HCT116 (cell line): ENCODE measurements at regions not wholly inside any gene's neighbourhood (a gene's known extent, or its start where the extent isn't known, plus 50 kb on each side); places are given as distances from the start of the nearest gene placed in this dataset.

Source experiments
- ATAC-seq: fragments of 200-7000 bp; cut with Tn5 transposase; 2 replicates; pipeline ENCODE4 v1.9.1; 2020; ENCODE audit warnings: mild to moderate bottlenecking, moderate library complexity
- BruUV-seq: library from RNA; stranded (reverse); fragments of 400-500 nt; replicated peaks from 2 replicates; lab custom pipeline; 2021; lab: Mats Ljungman, UMichigan
- CTCF ChIA-PET: fragments of 300-600 bp; sonication (Branson Sonifier 250); formaldehyde crosslinking; loops from one replicate; lab custom pipeline; 2021; ENCODE audit warnings: antibody characterized with exemption; lab: Charles Lee
- POLR2A ChIA-PET: fragments of 300-600, 350-600 bp; sonication (Branson Sonifier 250); formaldehyde crosslinking; loops from one replicate; lab custom pipeline; 2021; ENCODE audit warnings: antibody characterized with exemption; lab: Charles Lee
- RAD21 ChIA-PET, 2 experiments: fragments of 300-600 bp; sonication (Branson Sonifier 250); formaldehyde crosslinking; loops; one replicate each; lab custom pipeline; 2023; ENCODE audit warnings: low total read pairs in 2 of 2; ENCODE audit not compliant: uncharacterized antibody in 2 of 2, unreplicated experiment in 2 of 2, low non-redundant PET in 1 of 2; lab: Charles Lee
- DNase-seq: peaks from one replicate; pipeline ENCODE4 v3.0.0-alpha.2; 2010; ENCODE audit warnings: low read depth, low spot score
- H2AFZ ChIP-seq: fragments of 200-600 bp; shearing (Covaris generic), sonication (generic); 2 replicates; pipeline ENCODE4 v1.6.1; 2017; ENCODE audit warnings: low read depth, mixed run types, mixed read lengths, antibody characterized with exemption, low read length; ENCODE audit not compliant: poor library complexity, severe bottlenecking
- H3K27ac ChIP-seq: 2 replicates; pipeline ENCODE4 v1.5.1; 2012; ENCODE audit warnings: low read depth, low read length
- H3K27me3 ChIP-seq: fragments of 200-600 bp; sonication (generic); 2 replicates; pipeline ENCODE4 v1.6.1; 2016; ENCODE audit warnings: mixed run types, low read length, mixed read lengths; ENCODE audit not compliant: insufficient read depth
- H3K36me3 ChIP-seq, 2 experiments: fragments of 200-500 bp in 1 of 2; fragments of 200-600 bp in 1 of 2; sonication (Bioruptor generic) in 1 of 2; sonication (generic) in 1 of 2; 2 replicates each; pipeline versions ENCODE4 v1.5.1 to v1.6.1; 2014 to 2016; ENCODE audit warnings: low read length in 2 of 2, inconsistent platforms in 1 of 2, mixed read lengths in 1 of 2, mixed run types in 1 of 2; ENCODE audit not compliant: insufficient read depth in 2 of 2, control insufficient read depth in 1 of 2
- H3K4me1 ChIP-seq, 2 experiments: fragments of 200-600 bp in 1 of 2; sonication (generic) in 1 of 2; 2 replicates each; pipeline versions ENCODE4 v1.5.1 to v1.6.1; 2012 to 2017; ENCODE audit warnings: low read length in 2 of 2, inconsistent platforms in 1 of 2, mild to moderate bottlenecking in 1 of 2, mixed read lengths in 1 of 2, mixed run types in 1 of 2, moderate library complexity in 1 of 2; ENCODE audit not compliant: insufficient read depth in 2 of 2, control insufficient read depth in 1 of 2
- H3K4me2 ChIP-seq: fragments of 200-600 bp; sonication (generic); 2 replicates; pipeline ENCODE4 v1.6.1; 2017; ENCODE audit warnings: mixed run types, low read length, mixed read lengths
- H3K4me3 ChIP-seq, 2 experiments: fragments of 200-600 bp in 1 of 2; sonication (generic) in 1 of 2; replicated peaks in 1 of 2; 2 replicates each; pipeline ENCODE4 v1.5.1; 2011 to 2016; ENCODE audit warnings: low read length in 2 of 2, control low read depth in 1 of 2, low read depth in 1 of 2, mild to moderate bottlenecking in 1 of 2, mixed read lengths in 1 of 2, mixed run types in 1 of 2
- H3K79me2 ChIP-seq: fragments of 200-600 bp; sonication (generic); 2 replicates; pipeline ENCODE4 v1.6.1; 2017; ENCODE audit warnings: mild to moderate bottlenecking, mixed run types, low read length, moderate library complexity, mixed read lengths; ENCODE audit not compliant: insufficient read depth
- H3K9ac ChIP-seq: fragments of 200-600 bp; sonication (generic); 2 replicates; pipeline ENCODE4 v1.6.1; 2016; ENCODE audit warnings: low read length, mixed read lengths
- H3K9me2 ChIP-seq: fragments of 200-600 bp; sonication (generic), shearing (Covaris generic); 2 replicates; pipeline ENCODE4 v1.6.1; 2017; ENCODE audit warnings: mixed run types, mild to moderate bottlenecking, moderate library complexity; ENCODE audit not compliant: insufficient read depth
- H3K9me3 ChIP-seq, 2 experiments: fragments of 200-500 bp in 1 of 2; fragments of 200-600 bp in 1 of 2; sonication (Bioruptor generic) in 1 of 2; sonication (generic) in 1 of 2; 2 replicates each; pipeline ENCODE4 v1.6.1; 2014 to 2017; ENCODE audit warnings: low read length in 2 of 2, mixed read lengths in 2 of 2, inconsistent platforms in 1 of 2, low read depth in 1 of 2, mild to moderate bottlenecking in 1 of 2, mixed run types in 1 of 2, moderate library complexity in 1 of 2; ENCODE audit not compliant: control insufficient read depth in 1 of 2, insufficient read depth in 1 of 2
- H4K20me1 ChIP-seq: fragments of 200-600 bp; sonication (generic), shearing (Covaris generic); 2 replicates; pipeline ENCODE4 v1.6.1; 2017; ENCODE audit warnings: mixed run types, mild to moderate bottlenecking, moderate library complexity; ENCODE audit not compliant: insufficient read depth
- ATF3 ChIP-seq: IDR thresholded peaks from 2 replicates; pipeline ENCODE4 v1.6.1; 2012
- CBX3 ChIP-seq: IDR thresholded peaks from 2 replicates; pipeline ENCODE4 v1.6.1; 2012; ENCODE audit warnings: low read depth
- CEBPB ChIP-seq: IDR thresholded peaks from 2 replicates; pipeline ENCODE4 v1.6.1; 2012; ENCODE audit warnings: low read depth
- EGR1 ChIP-seq: IDR thresholded peaks from 2 replicates; pipeline ENCODE4 v1.6.1; 2012; ENCODE audit warnings: low read depth
- ELF1 ChIP-seq: IDR thresholded peaks from 2 replicates; pipeline ENCODE4 v1.6.1; 2012; ENCODE audit warnings: low read depth, borderline replicate concordance
- EZH2 ChIP-seq: fragments of 200-600 bp; sonication (generic); IDR thresholded peaks from 2 replicates; pipeline ENCODE4 v1.6.1; 2017; ENCODE audit warnings: antibody characterized with exemption, mixed run types
- EZH2phosphoT487 ChIP-seq: fragments of 200-600 bp; IDR thresholded peaks from 2 replicates; pipeline ENCODE4 v1.6.1; 2018; ENCODE audit warnings: antibody characterized with exemption, borderline replicate concordance
- FOSL1 ChIP-seq: IDR thresholded peaks from 2 replicates; pipeline ENCODE4 v1.6.1; 2012; ENCODE audit warnings: low read depth
- JUND ChIP-seq: IDR thresholded peaks from 2 replicates; pipeline ENCODE4 v1.6.1; 2012
- MAX ChIP-seq: IDR thresholded peaks from 2 replicates; pipeline ENCODE4 v1.6.1; 2012
- POLR2A ChIP-seq: IDR thresholded peaks from 2 replicates; pipeline ENCODE4 v1.7.0; 2011; ENCODE audit warnings: borderline replicate concordance; ENCODE audit not compliant: insufficient read depth, insufficient read length; ENCODE audit errors: extremely low read depth
- POLR2AphosphoS5 ChIP-seq: IDR thresholded peaks from 2 replicates; pipeline ENCODE4 v1.6.1; 2011; ENCODE audit warnings: mild to moderate bottlenecking, low read depth, low read length, moderate library complexity
- RAD21 ChIP-seq: IDR thresholded peaks from 2 replicates; pipeline ENCODE4 v1.6.1; 2012; ENCODE audit warnings: low read depth, mild to moderate bottlenecking
- SRF ChIP-seq: IDR thresholded peaks from 2 replicates; pipeline ENCODE4 v1.6.1; 2012; ENCODE audit warnings: low read depth
- TCF7L2 ChIP-seq: IDR thresholded peaks from 2 replicates; pipeline ENCODE4 v1.7.0; 2011; ENCODE audit warnings: borderline replicate concordance, inconsistent platforms; ENCODE audit not compliant: insufficient read depth, insufficient read length; ENCODE audit errors: extremely low read depth
- YY1 ChIP-seq: IDR thresholded peaks from 2 replicates; pipeline ENCODE4 v1.6.1; 2011; ENCODE audit warnings: low read length, low read depth, moderate library complexity, mild to moderate bottlenecking; ENCODE audit not compliant: insufficient replicate concordance; ENCODE audit errors: extremely low read depth
- ZFX ChIP-seq: fragments of 450-650 bp; IDR thresholded peaks from 2 replicates; pipeline ENCODE4 v1.6.1; 2017
- ZNF274 ChIP-seq: fragments of 200-500 bp; sonication (Bioruptor generic); IDR thresholded peaks from 2 replicates; pipeline ENCODE4 v1.6.1; 2014; ENCODE audit warnings: mild to moderate bottlenecking, low read depth, low read length, inconsistent platforms
- intact Hi-C: fragments of 100-400 bp; cut with micrococcal nuclease; formaldehyde crosslinking; loops from 2 replicates; pipeline ENCODE4 v1.10.0; 2022

- Histone ChIP-seq H3K9ac (no peak overlapping the region), H3K36me3 (no peaks in the 10 kb centered on the region), H3K79me2 (no peaks in the 10 kb centered on the region), H3K4me2 (no peak overlapping the region), H3K27me3 (peaks cover 27% of the 10 kb centered on the region), H3K9me3 (no peaks in the 10 kb centered on the region), H3K27ac (no peak overlapping the region), H2AFZ (no peak overlapping the region), H3K4me1 (no peaks in the 10 kb centered on the region), H4K20me1 (no peaks in the 10 kb centered on the region), H3K9me2 (no peaks in the 10 kb centered on the region), H3K4me3 (no peak overlapping the region)
- ChIA-PET RAD21 (no interaction called here), POLR2A (no interaction called here), CTCF (no interaction called here)
- DNase-seq: no peak
- no peak for ATAC-seq
- BruUV-seq: no TSS peak
- intact Hi-C loops: no loop called here
- TF ChIP-seq JUND (no peak), MAX (no peak), EZH2phosphoT487 (no peak), ZNF274 (no peak), EGR1 (no peak), ZFX (no peak), POLR2AphosphoS5 (no peak), CBX3 (no peak), FOSL1 (no peak), YY1 (no peak), SRF (no peak), ELF1 (no peak)
Observed at GRCh38 chr12:113640837-113641236, 169.2 kb upstream of the LHX5 start.

- Histone ChIP-seq H3K79me2 (no peaks in the 10 kb centered on the region), H2AFZ (no peak overlapping the region), H3K36me3 (no peaks in the 10 kb centered on the region), H3K9ac (no peak overlapping the region), H3K4me2 (no peak overlapping the region), H3K4me3 (no peak overlapping the region), H3K27me3 (peaks cover 15% of the 10 kb centered on the region), H3K27ac (no peak overlapping the region), H4K20me1 (no peaks in the 10 kb centered on the region), H3K9me3 (no peaks in the 10 kb centered on the region), H3K9me2 (no peaks in the 10 kb centered on the region), H3K4me1 (no peaks in the 10 kb centered on the region)
- DNase-seq (no peak), ATAC-seq (no peak)
- no TSS peak for BruUV-seq
- POLR2A ChIA-PET: no interaction called here
- CTCF ChIA-PET: no interaction called here
- intact Hi-C loops: no loop called here
- RAD21 ChIA-PET: no interaction called here
- TF ChIP-seq SRF (no peak), TCF7L2 (no peak), EZH2phosphoT487 (no peak), EGR1 (no peak), CBX3 (no peak), RAD21 (no peak), ATF3 (no peak), YY1 (no peak), CEBPB (no peak), POLR2A (no peak), POLR2AphosphoS5 (no peak), EZH2 (no peak), FOSL1 (no peak), MAX (no peak)
Observed at GRCh38 chr12:113639474-113639873, 167.8 kb upstream of the LHX5 start.
